ENCODE measurements at regions not wholly inside any gene's neighbourhood (a gene's known extent, or its start where the extent isn't known, plus 50 kb on each side); places are given as distances from the start of the nearest gene placed in this dataset.
A peak's percentile ranks its signal among the peaks of the same experiment; 100 is the strongest.

DNA sequence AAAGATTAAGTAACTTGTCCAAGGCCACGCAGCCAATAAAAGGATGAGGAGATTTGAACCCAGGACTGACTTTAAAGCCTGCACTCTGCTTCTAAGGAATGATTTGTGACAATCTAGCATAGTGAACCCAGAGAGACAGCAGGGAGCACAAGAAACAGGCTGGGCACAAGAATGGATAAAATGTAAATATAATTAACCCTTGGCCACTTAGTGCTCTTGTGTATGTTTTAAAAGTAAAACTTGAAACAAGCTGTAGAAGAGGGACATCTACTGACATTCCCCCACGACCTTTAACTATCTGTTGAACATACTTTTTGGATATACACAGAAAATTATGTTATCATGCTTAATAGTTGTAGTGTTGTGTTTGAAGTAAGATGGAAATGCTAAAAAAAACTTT, 141.9 kb upstream of the PMFBP1 start:
- no peak for DNase-seq

DNA sequence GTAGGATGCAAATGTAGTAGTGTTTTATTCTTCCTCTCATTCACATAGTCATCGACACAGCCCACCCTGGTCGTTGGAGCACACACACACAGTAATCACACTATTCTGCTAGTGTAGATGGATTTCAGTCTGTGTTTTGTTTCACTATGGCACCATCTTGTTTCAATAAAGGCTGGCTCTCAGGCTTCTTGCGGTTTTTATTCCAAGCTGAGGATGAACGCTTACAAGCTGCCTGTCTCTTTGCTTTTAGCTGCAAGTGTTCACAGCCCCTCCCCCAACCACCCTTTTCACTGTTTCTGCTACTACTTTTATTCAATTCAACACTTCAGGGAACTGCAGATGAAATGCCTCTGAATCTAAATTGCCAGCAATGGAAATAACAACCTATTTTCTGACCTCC, 140.9 kb upstream of the PMFBP1 start:
- DNase-seq, result peak; percentile 35

DNA sequence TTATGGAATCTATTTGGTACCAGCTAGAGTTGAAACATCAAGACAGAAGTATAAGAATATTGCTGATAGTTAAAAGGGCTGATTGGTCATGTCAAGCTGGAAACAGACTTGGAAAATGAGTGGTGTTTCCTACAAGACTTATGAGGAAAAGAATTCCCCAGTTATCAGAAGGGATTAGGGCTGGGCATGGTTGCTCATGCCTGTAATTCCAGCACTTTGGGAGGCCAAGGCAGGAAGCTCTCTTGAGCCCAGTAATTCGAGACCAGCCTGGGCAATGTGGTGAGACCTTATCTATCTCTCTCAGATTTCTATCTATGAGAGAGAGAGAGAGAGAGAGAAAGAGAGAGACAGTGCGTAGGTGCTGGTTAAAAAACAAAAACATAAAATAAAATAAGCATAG, 139.5 kb upstream of the PMFBP1 start:
- peak; percentile 78 for DNase-seq

GRCh38 chr16:72309001-72309400, 137.0 kb upstream of the PMFBP1 start:
- DNase-seq, result no peak

- no peak for DNase-seq
Observed at GRCh38 chr16:72308396-72308795, 136.4 kb upstream of the PMFBP1 start.

- DNase-seq, result no peak
Observed at GRCh38 chr16:72302332-72302731, 130.4 kb upstream of the PMFBP1 start.

DNA sequence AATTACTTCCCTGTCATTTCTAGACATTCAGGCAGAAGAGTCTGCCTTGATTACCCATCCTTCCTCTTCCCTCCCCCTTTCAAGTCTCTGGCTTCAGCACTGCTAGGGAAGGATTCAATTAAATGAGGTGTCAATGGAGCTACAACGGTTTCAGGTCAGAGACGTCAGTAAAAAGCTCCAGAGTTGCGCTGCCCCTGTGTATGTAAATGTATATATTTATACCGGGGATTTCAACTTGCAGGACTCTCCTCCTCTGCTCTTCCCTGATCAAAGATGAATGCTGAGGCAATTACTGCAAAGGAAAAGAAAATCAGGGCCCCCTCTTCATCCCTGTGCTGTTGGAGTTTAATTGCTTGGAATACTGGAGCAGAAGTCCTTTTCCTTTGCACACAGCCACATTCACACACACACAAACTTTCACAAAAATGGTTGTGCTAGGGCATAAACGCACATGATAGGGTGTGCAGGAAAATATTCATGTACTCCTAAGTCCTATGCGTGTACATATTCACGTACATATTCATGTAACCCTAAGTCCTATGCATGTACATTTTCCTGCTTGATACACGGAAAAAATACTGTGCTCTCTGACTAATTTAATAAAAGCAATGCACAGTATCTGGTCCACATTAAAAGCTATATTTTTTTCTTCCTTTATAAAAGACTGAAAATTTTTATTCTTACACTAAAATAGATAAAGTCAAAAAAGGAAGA, 129.7 kb upstream of the PMFBP1 start:
- DNase-seq, result no peak

DNA sequence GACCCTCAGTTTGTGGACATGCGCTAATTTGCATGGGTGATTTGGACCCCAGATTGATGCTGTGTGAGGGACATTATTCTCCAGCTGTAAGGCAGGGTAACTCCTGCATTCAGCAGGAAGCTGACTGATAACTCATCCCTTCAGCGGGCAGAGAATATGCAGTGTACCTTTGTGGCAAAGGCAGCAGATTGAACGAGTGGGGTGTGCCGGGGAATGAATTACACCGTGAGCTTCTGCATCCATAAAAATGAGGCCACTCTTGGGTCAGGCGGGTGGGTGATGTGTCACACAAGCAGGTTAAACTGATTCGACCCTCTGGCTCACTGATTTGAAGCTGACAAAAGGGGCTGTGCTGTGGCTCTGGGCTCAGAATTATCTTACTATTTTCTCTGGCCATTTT, 128.9 kb upstream of the PMFBP1 start:
- DNase-seq, result no peak

- no peak for DNase-seq
Observed at GRCh38 chr16:72299684-72300243, 127.8 kb upstream of the PMFBP1 start.

DNA sequence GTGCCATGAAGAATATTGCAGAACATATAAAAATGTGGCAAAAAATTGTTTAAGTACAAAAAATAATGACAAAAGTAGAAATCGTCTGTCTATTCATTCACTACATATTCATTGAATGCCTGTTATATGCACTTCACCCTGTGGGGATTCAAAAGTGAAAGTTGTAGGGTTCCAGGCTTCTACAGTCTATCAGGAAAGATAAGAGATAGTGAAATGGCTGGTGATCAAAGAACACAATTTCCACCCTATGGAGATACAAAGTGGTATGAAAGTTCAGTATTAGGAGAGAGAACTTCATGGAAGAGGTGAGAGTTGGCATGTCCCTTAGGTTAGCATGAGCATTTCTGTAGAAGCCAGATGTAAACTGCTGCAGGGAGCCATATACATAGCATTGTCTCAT, 127.0 kb upstream of the PMFBP1 start:
- no peak for DNase-seq

DNA sequence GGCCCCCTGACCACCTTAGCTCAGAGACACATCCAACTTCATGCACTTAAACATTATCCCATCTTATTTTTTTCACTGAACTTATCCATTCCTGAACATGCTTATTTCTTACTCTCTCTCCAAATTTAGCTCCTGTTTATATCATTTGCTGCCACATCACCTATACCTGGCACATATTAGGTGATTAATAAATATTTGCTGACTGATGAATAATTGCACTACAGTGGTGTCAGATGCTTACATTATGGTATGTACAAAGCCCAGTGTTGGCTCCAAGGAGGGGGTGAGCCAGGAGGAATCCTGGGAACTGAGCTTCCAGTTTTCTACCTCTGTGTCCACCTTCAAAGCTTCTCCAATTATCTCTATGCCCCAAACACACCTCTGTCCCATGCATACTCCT, 124.0 kb upstream of the PMFBP1 start:
- DNase-seq, result no peak

DNA sequence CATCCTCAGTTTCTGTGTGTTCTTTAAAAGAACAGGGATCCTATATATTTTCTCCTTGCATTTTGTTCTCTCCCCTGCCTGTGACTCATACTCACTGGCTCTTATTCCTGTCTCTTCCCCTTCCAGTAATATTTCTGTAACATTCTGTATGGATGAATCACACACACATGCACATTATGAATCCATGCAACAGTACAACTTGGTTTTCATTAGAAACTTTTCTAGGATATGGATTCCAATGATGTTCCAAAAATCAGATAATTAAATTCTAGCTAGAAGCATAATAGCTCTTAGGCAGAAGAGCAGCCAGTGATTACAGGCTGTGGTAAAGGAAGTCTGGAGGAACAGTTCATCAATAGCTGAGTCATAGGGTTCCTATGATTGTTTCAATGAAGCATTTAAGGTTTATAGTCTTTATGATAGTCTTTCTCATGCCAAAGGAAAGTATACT, 119.6 kb upstream of the PMFBP1 start:
- peak; percentile 98 for DNase-seq

- peak; percentile 88 for DNase-seq
Observed at GRCh38 chr16:72291121-72291520, 119.2 kb upstream of the PMFBP1 start.

DNA sequence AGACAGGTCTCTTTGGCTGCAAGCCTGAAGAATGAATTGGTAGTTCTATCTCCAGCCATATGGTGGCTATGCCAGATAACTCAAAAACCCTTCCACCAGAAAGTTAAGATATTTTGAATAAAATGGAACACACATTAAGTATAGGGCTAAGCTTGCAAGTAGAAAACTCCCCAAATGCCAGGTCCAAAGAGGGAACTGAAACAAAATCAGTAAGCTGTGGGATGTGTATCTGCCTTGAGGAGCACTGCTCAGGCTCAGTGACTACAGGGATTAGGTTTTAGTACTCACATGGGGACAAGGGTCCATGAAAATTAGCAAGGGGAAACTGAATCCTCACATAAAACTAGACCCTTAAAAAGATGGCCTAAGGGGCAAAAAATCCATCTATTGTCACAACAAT, 115.7 kb upstream of the PMFBP1 start:
- DNase-seq, result no peak

GRCh38 chr16:72286936-72287620, 115.1 kb upstream of the PMFBP1 start:
- no peak for DNase-seq

DNA sequence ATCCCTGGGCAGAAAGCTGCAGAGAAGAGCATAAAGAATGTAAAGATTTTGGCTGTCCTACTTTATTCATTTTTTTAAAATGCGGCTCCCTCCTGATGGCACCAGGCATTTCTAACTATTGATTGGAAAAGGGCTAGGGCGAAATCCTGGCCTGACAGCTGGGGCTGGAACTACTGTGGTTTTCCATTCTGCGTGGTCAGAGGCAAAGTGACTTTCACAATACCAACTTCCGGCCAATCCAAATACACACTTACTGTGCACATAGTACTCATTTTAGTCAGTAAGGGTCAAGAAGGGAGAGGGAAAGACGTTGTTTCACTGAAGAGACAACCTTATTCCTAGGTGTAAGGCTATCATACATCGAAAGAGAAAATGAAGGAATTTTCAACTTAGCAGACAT, 113.8 kb upstream of the PMFBP1 start:
- no peak for DNase-seq

- DNase-seq, result no peak
Observed at GRCh38 chr16:72285324-72285723, 113.4 kb upstream of the PMFBP1 start.

GRCh38 chr16:72284042-72284789, 112.3 kb upstream of the PMFBP1 start:
- no peak for DNase-seq

GRCh38 chr16:72282362-72282761, 110.4 kb upstream of the PMFBP1 start:
- no peak for DNase-seq

DNA sequence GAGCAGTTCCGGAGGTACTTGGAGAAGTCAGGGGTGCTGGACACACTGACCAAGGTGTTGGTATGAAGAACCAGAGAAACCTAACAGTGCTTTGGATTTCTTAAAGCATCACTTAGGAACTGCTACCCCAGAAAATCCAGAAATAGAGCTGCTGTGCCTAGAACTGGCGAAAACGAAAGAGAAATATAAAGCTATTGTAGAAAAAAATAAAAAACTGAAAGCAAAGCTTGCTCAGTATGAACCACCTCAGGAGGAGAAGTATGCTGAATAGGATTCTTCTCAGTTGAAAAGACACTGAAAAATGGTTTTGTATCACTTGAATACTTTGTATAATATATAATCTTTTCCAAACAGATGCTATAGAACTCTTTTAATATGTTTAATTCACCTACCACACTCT, 106.3 kb upstream of the PMFBP1 start:
- no peak for DNase-seq

GRCh38 chr16:72277749-72278148, 105.8 kb upstream of the PMFBP1 start:
- no peak for DNase-seq

GRCh38 chr16:72271699-72272240, 99.8 kb upstream of the PMFBP1 start:
- DNase-seq, result no peak

DNA sequence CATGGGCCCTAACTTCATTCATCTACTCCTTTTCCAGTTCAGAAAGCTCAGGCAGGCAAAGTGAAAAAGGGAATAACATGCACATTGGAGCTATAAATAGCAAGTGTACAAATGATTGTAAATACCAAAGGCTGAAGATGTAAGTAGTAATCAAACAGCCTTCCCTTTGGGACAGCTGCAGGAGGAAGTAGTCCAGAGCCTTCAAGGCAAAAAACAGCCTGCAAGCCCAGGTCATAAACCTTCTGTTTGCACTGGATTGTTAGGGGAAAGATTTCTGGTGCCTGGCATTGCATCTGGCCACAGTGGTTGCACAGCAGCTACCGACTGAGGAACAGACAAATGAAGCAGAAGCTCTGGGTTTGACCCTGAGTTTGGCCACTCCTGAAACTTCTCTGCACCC, 98.6 kb upstream of the PMFBP1 start:
- DNase-seq, result no peak

All from fibroblast of skin of back (primary cell).